Neural progenitor cell (in vitro differentiated cells): ENCODE measurements at regions not wholly inside any gene's neighbourhood (a gene's known extent, or its start where the extent isn't known, plus 50 kb on each side); places are given as distances from the start of the nearest gene placed in this dataset.

Experiments used
- DNase-seq: peaks from one replicate; pipeline ENCODE4 v3.0.0-alpha.2; 2016; ENCODE audit warnings: low spot score
- H2AFZ ChIP-seq: fragments of 200-600 bp; sonication (generic); replicated peaks from 2 replicates; pipeline ENCODE4 v1.6.1; 2016; ENCODE audit warnings: antibody characterized with exemption
- H3F3A ChIP-seq: fragments of 200-600 bp; sonication (generic); 2 replicates; pipeline ENCODE4 v1.6.1; 2016; ENCODE audit warnings: antibody characterized with exemption, low read depth
- H3K27ac ChIP-seq: fragments of 200-600 bp; sonication (generic); 2 replicates; pipeline ENCODE4 v1.5.1; 2016; ENCODE audit warnings: mild to moderate bottlenecking
- H3K27me3 ChIP-seq: fragments of 200-600 bp; sonication (generic); 2 replicates; pipeline ENCODE4 v1.6.1; 2016; ENCODE audit warnings: mild to moderate bottlenecking, moderate library complexity
- H3K36me3 ChIP-seq: fragments of 200-600 bp; sonication (generic); 2 replicates; pipeline ENCODE4 v1.5.1; 2016
- H3K4me1 ChIP-seq: fragments of 200-600 bp; sonication (generic); 2 replicates; pipeline ENCODE4 v1.6.1; 2016; ENCODE audit warnings: mixed run types
- H3K4me2 ChIP-seq: fragments of 200-600 bp; sonication (generic); 2 replicates; pipeline ENCODE4 v1.6.1; 2016
- H3K4me3 ChIP-seq: fragments of 200-600 bp; sonication (generic); 2 replicates; pipeline ENCODE4 v1.5.1; 2016
- H3K79me2 ChIP-seq: fragments of 200-600 bp; sonication (generic); 2 replicates; pipeline ENCODE4 v1.6.1; 2016; ENCODE audit warnings: low read depth
- H3K9ac ChIP-seq: fragments of 200-600 bp; sonication (generic); 2 replicates; pipeline ENCODE4 v1.6.1; 2016
- H3K9me3 ChIP-seq: fragments of 200-600 bp; sonication (generic); 2 replicates; pipeline ENCODE4 v1.5.1; 2016; ENCODE audit warnings: low read depth
- H4K20me1 ChIP-seq: fragments of 200-600 bp; sonication (generic); 2 replicates; pipeline ENCODE4 v1.6.1; 2016; ENCODE audit warnings: low read depth
- H3K27ac Mint-ChIP-seq: 3 replicates; pipeline ENCODE4 v1.8.0; 2021; ENCODE audit warnings: mixed read lengths
- H3K27me3 Mint-ChIP-seq: 2 replicates; pipeline ENCODE4 v1.8.0; 2022; ENCODE audit warnings: low read depth, mild to moderate bottlenecking, inconsistent platforms, moderate library complexity, mixed read lengths; ENCODE audit not compliant: insufficient read depth
- H3K36me3 Mint-ChIP-seq: 3 replicates; pipeline ENCODE4 v1.8.0; 2021; ENCODE audit warnings: mixed read lengths
- H3K4me1 Mint-ChIP-seq: 3 replicates; pipeline ENCODE4 v1.8.0; 2021; ENCODE audit warnings: mixed read lengths
- H3K4me3 Mint-ChIP-seq: 3 replicates; pipeline ENCODE4 v1.8.0; 2021; ENCODE audit warnings: mild to moderate bottlenecking, moderate library complexity, mixed read lengths
- H3K9me3 Mint-ChIP-seq: 3 replicates; pipeline ENCODE4 v1.8.0; 2020; ENCODE audit warnings: mixed read lengths
- EZH2 ChIP-seq: fragments of 200-600 bp; sonication (generic); IDR thresholded peaks from 2 replicates; pipeline ENCODE4 v1.6.1; 2017; ENCODE audit warnings: antibody characterized with exemption, mild to moderate bottlenecking, moderate library complexity
- EZH2phosphoT487 ChIP-seq: fragments of 200-600 bp; sonication (generic); IDR thresholded peaks from 2 replicates; pipeline ENCODE4 v1.6.1; 2017; ENCODE audit warnings: antibody characterized with exemption
- TF ChIP-seq, protein P1 (sequence below): fragments of 200-600 bp; sonication (generic); IDR thresholded peaks from 2 replicates; pipeline ENCODE4 v1.5.1; 2017; ENCODE audit warnings: antibody characterized with exemption, mild to moderate bottlenecking

- Histone ChIP-seq H2AFZ (no peak overlapping the region), H3K4me1 (no peaks in the 10 kb centered on the region), H3K79me2 (no peaks in the 10 kb centered on the region), H4K20me1 (no peaks in the 10 kb centered on the region), H3K4me2 (no peak overlapping the region), H3K9me3 (peaks cover 23% of the 10 kb centered on the region), H3K4me3 (no peak overlapping the region), H3F3A (no peaks in the 10 kb centered on the region), H3K9ac (no peak overlapping the region), H3K27me3 (no peaks in the 10 kb centered on the region), H3K36me3 (no peaks in the 10 kb centered on the region), H3K27ac (no peak overlapping the region)
- no peaks in the 10 kb centered on the region for H3K4me1 Mint-ChIP-seq
- H3K27ac Mint-ChIP-seq = no peak overlapping the region
- TF ChIP-seq EZH2 (no peak), EZH2phosphoT487 (no peak)
- TF ChIP-seq, protein P1, sequence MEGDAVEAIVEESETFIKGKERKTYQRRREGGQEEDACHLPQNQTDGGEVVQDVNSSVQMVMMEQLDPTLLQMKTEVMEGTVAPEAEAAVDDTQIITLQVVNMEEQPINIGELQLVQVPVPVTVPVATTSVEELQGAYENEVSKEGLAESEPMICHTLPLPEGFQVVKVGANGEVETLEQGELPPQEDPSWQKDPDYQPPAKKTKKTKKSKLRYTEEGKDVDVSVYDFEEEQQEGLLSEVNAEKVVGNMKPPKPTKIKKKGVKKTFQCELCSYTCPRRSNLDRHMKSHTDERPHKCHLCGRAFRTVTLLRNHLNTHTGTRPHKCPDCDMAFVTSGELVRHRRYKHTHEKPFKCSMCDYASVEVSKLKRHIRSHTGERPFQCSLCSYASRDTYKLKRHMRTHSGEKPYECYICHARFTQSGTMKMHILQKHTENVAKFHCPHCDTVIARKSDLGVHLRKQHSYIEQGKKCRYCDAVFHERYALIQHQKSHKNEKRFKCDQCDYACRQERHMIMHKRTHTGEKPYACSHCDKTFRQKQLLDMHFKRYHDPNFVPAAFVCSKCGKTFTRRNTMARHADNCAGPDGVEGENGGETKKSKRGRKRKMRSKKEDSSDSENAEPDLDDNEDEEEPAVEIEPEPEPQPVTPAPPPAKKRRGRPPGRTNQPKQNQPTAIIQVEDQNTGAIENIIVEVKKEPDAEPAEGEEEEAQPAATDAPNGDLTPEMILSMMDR = no peak
- no peaks in the 10 kb centered on the region for H3K36me3 Mint-ChIP-seq
- H3K4me3 Mint-ChIP-seq = no peak overlapping the region
- H3K27me3 Mint-ChIP-seq = peaks cover 2% of the 10 kb centered on the region
- peaks cover 34% of the 10 kb centered on the region for H3K9me3 Mint-ChIP-seq
- no peak for DNase-seq
These were observed 86.9 kb upstream of the SALL3 start for GRCh38 chr18:78892721-78893120.

DNA sequence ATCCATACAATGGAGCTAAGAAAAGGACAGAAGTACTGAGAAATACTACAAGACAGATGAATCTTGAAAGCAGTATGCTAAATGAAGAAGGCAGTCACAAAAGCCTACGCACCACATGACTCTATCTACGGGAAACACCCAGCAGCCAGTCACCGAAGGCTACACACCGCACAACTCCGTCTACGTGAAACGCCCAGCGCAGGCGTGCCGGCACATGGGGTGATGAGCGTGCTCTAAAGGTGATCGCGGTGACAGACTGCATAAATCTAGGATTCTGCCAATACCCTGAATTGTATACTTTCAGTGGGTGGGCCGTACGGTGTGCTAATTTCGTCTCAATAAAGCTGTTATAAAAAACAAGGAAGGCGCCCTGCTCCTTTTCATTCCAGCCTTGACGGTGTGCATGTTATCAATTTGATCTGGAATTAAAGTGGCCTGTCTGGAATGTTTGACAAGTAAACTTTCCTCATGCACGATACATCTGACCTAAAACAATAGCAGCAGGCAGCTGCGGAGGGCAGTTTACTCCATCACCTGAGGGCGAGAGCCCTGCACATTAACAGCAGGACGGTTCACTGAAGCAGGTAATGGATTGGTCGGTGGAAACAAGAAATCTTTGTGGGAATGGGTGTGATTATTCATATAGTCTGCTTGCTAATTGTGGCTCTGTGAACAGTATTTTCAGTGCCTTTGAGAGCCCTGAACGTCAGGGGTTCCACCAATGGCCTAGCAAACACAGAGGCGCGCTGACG lies 86.2 kb upstream of the SALL3 start:
- Histone ChIP-seq H3K36me3 (no peaks in the 10 kb centered on the region), H3K4me2 (no peak overlapping the region), H4K20me1 (no peaks in the 10 kb centered on the region), H3K27me3 (no peaks in the 10 kb centered on the region), H3K9me3 (peaks cover 16% of the 10 kb centered on the region), H3K9ac (no peak overlapping the region), H3K4me3 (no peak overlapping the region), H3K27ac (no peak overlapping the region), H3K4me1 (no peaks in the 10 kb centered on the region), H2AFZ (no peak overlapping the region), H3K79me2 (no peaks in the 10 kb centered on the region), H3F3A (no peaks in the 10 kb centered on the region)
- peaks cover 6% of the 10 kb centered on the region for H3K27me3 Mint-ChIP-seq
- peaks cover 35% of the 10 kb centered on the region for H3K9me3 Mint-ChIP-seq
- no peaks in the 10 kb centered on the region for H3K4me1 Mint-ChIP-seq
- no peak for TF ChIP-seq EZH2phosphoT487
- TF ChIP-seq EZH2 = no peak
- TF ChIP-seq, protein P1 = no peak
- H3K4me3 Mint-ChIP-seq = no peak overlapping the region
- H3K36me3 Mint-ChIP-seq = no peaks in the 10 kb centered on the region
- no peak overlapping the region for H3K27ac Mint-ChIP-seq
- DNase-seq = no peak

- no peaks in the 10 kb centered on the region for H4K20me1 ChIP-seq
- no peak for DNase-seq
- no peak overlapping the region for H3K4me3 ChIP-seq
- no peak overlapping the region for H3K4me2 ChIP-seq
- no peak overlapping the region for H2AFZ ChIP-seq
- H3K36me3 ChIP-seq = no peaks in the 10 kb centered on the region
- H3K27me3 ChIP-seq = no peaks in the 10 kb centered on the region
- H3K9ac ChIP-seq = no peak overlapping the region
- H3K9me3 ChIP-seq = peaks cover 11% of the 10 kb centered on the region
- H3K4me1 Mint-ChIP-seq = no peaks in the 10 kb centered on the region
- H3K27me3 Mint-ChIP-seq = peaks cover 6% of the 10 kb centered on the region
- no peak overlapping the region for H3K27ac Mint-ChIP-seq
- H3K9me3 Mint-ChIP-seq = peaks cover 36% of the 10 kb centered on the region
- no peaks in the 10 kb centered on the region for H3K36me3 Mint-ChIP-seq
- H3K4me3 Mint-ChIP-seq = no peak overlapping the region
- no peak for TF ChIP-seq EZH2phosphoT487
- no peak overlapping the region for H3K27ac ChIP-seq
- H3K4me1 ChIP-seq = no peaks in the 10 kb centered on the region
- no peaks in the 10 kb centered on the region for H3K79me2 ChIP-seq
- H3F3A ChIP-seq = no peaks in the 10 kb centered on the region
These were observed 85.6 kb upstream of the SALL3 start for GRCh38 chr18:78894033-78894305.

GRCh38 chr18:78895207-78896001 lies 84.2 kb upstream of the SALL3 start:
- H3K36me3 ChIP-seq = no peaks in the 10 kb centered on the region
- H3K27ac Mint-ChIP-seq = no peak overlapping the region
- H2AFZ ChIP-seq = no peak overlapping the region
- no peaks in the 10 kb centered on the region for H3K9me3 ChIP-seq
- H3K4me3 ChIP-seq = no peak overlapping the region
- no peak overlapping the region for H3K4me3 Mint-ChIP-seq
- H3K4me1 ChIP-seq = no peaks in the 10 kb centered on the region
- H3K27me3 Mint-ChIP-seq = peaks cover 11% of the 10 kb centered on the region
- H3K4me2 ChIP-seq = no peak overlapping the region
- H4K20me1 ChIP-seq = no peaks in the 10 kb centered on the region
- no peaks in the 10 kb centered on the region for H3K36me3 Mint-ChIP-seq
- H3K9me3 Mint-ChIP-seq = peaks cover 29% of the 10 kb centered on the region
- no peak overlapping the region for H3K9ac ChIP-seq
- no peak overlapping the region for H3K27ac ChIP-seq
- DNase-seq = no peak
- TF ChIP-seq EZH2 (no peak), EZH2phosphoT487 (no peak)
- TF ChIP-seq, protein P1 = no peak
- no peaks in the 10 kb centered on the region for H3K4me1 Mint-ChIP-seq
- no peaks in the 10 kb centered on the region for H3F3A ChIP-seq
- H3K27me3 ChIP-seq = no peaks in the 10 kb centered on the region
- H3K79me2 ChIP-seq = no peaks in the 10 kb centered on the region
